ENCODE measurements at regions not wholly inside any gene's neighbourhood (a gene's known extent, or its start where the extent isn't known, plus 50 kb on each side); places are given as distances from the start of the nearest gene placed in this dataset.

DNA sequence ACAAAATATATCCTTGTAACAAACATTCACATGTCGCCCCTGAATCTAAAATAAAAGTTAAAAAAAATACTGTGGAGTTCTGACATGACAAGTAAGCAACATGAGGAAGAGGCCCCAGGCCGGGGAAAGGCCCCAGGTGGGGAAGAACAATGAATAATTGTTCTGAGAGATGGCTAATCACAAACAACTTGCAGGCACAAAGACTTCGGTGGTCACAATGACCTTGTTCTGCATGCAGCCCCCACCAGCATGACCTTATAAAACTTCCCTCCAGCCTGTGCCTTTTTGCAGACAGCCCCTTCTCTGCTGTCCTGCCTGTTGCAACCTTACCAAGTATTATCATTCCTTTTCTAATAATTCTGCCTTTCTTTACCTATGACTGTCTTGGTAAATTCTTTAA is 95.7 kb upstream of the MYLIP start:
- no TSS peak for BruUV-seq (replicated peaks)
- intact Hi-C loops (cut with micrococcal nuclease; ENCODE audit: unreplicated experiment): no loop called here

GRCh38 chr6:16031278-16031981 is 97.5 kb upstream of the MYLIP start:
- intact Hi-C loops (cut with micrococcal nuclease; ENCODE audit: unreplicated experiment): no loop called here
- Mint-ChIP-seq H3K4me3 (ENCODE audit: low read depth, unreplicated experiment) (no peak overlapping the region), H3K27me3 (ENCODE audit: unreplicated experiment) (no peaks in the 10 kb centered on the region), H3K36me3 (ENCODE audit: insufficient read depth, unreplicated experiment) (no peaks in the 10 kb centered on the region), H3K27ac (ENCODE audit: unreplicated experiment) (no peak overlapping the region), H3K9me3 (ENCODE audit: low read depth, unreplicated experiment) (peaks cover 3% of the 10 kb centered on the region), H3K4me1 (ENCODE audit: low read depth, unreplicated experiment) (no peaks in the 10 kb centered on the region)
- TF ChIP-seq, protein P1, sequence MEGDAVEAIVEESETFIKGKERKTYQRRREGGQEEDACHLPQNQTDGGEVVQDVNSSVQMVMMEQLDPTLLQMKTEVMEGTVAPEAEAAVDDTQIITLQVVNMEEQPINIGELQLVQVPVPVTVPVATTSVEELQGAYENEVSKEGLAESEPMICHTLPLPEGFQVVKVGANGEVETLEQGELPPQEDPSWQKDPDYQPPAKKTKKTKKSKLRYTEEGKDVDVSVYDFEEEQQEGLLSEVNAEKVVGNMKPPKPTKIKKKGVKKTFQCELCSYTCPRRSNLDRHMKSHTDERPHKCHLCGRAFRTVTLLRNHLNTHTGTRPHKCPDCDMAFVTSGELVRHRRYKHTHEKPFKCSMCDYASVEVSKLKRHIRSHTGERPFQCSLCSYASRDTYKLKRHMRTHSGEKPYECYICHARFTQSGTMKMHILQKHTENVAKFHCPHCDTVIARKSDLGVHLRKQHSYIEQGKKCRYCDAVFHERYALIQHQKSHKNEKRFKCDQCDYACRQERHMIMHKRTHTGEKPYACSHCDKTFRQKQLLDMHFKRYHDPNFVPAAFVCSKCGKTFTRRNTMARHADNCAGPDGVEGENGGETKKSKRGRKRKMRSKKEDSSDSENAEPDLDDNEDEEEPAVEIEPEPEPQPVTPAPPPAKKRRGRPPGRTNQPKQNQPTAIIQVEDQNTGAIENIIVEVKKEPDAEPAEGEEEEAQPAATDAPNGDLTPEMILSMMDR (IDR thresholded peaks at IDR 0.05; ENCODE audit: unreplicated experiment): no peak
- BruUV-seq (replicated peaks): no TSS peak
- no peak for DNase-seq
- CTCF ChIA-PET: no interaction called here

More for the DNA sequence above, 95.7 kb upstream of the MYLIP start:
- CTCF ChIA-PET: no interaction called here
- H3K27ac Mint-ChIP-seq (ENCODE audit: unreplicated experiment): no peak overlapping the region
- H3K9me3 Mint-ChIP-seq (ENCODE audit: low read depth, unreplicated experiment): peaks cover 3% of the 10 kb centered on the region
- no peak overlapping the region for H3K4me3 Mint-ChIP-seq (ENCODE audit: low read depth, unreplicated experiment)
- no peaks in the 10 kb centered on the region for H3K27me3 Mint-ChIP-seq (ENCODE audit: unreplicated experiment)
- DNase-seq: peak; percentile 6
- TF ChIP-seq, protein P1 (IDR thresholded peaks at IDR 0.05; ENCODE audit: unreplicated experiment): no peak
- H3K4me1 Mint-ChIP-seq (ENCODE audit: low read depth, unreplicated experiment): no peaks in the 10 kb centered on the region
- no peaks in the 10 kb centered on the region for H3K36me3 Mint-ChIP-seq (ENCODE audit: insufficient read depth, unreplicated experiment)

DNA sequence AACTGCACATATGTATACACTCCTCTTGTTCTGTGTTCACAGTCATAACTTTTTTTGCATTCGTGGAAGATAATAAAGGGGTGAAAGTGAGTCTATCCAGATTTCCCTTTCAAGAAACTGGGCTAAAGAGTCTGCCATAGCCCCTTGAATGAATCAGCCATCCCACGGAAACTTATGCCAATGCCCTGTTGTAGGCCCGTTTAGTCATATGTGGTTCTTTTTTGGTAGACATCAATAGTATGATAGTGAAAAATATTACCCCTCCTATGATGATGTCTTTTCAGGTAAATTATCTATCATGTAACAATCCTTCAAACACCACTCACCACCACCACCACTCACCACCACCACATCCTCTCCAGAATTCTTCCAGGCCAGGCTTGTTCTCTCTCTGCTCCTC is 99.9 kb upstream of the MYLIP start:
- H3K27ac Mint-ChIP-seq (ENCODE audit: unreplicated experiment): no peak overlapping the region
- no peaks in the 10 kb centered on the region for H3K36me3 Mint-ChIP-seq (ENCODE audit: insufficient read depth, unreplicated experiment)
- H3K9me3 Mint-ChIP-seq (ENCODE audit: low read depth, unreplicated experiment): peaks cover 3% of the 10 kb centered on the region
- CTCF ChIA-PET: no interaction called here
- H3K27me3 Mint-ChIP-seq (ENCODE audit: unreplicated experiment): no peaks in the 10 kb centered on the region
- intact Hi-C loops (cut with micrococcal nuclease; ENCODE audit: unreplicated experiment): no loop called here
- TF ChIP-seq, protein P1 (IDR thresholded peaks at IDR 0.05; ENCODE audit: unreplicated experiment): no peak
- DNase-seq: no peak
- BruUV-seq (replicated peaks): no TSS peak
- H3K4me3 Mint-ChIP-seq (ENCODE audit: low read depth, unreplicated experiment): no peak overlapping the region
- no peaks in the 10 kb centered on the region for H3K4me1 Mint-ChIP-seq (ENCODE audit: low read depth, unreplicated experiment)

DNA sequence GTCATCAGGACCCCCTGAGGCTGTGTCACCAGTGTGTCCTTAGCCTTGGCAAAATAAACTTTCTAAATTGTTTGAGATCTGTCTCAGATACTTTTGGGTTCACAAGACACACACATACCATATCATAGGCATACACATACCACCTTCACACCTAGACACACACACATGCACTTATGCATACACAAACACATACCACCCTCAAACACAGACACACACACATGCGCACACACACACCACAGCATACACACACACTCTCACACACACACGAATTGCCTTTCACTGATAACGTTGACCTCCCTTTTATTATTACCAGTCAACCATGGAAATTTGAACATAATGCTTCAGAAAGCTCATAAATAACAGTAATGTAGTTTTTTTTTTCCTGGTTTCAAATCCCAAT is 108.6 kb upstream of the MYLIP start:
- no peaks in the 10 kb centered on the region for H3K36me3 Mint-ChIP-seq (ENCODE audit: insufficient read depth, unreplicated experiment)
- no peak overlapping the region for H3K4me3 Mint-ChIP-seq (ENCODE audit: low read depth, unreplicated experiment)
- CTCF ChIA-PET: no interaction called here
- intact Hi-C loops (cut with micrococcal nuclease; ENCODE audit: unreplicated experiment): no loop called here
- no peak for DNase-seq
- TF ChIP-seq, protein P1 (IDR thresholded peaks at IDR 0.05; ENCODE audit: unreplicated experiment): no peak
- no peak overlapping the region for H3K27ac Mint-ChIP-seq (ENCODE audit: unreplicated experiment)
- H3K27me3 Mint-ChIP-seq (ENCODE audit: unreplicated experiment): no peaks in the 10 kb centered on the region
- no peaks in the 10 kb centered on the region for H3K9me3 Mint-ChIP-seq (ENCODE audit: low read depth, unreplicated experiment)
- no peaks in the 10 kb centered on the region for H3K4me1 Mint-ChIP-seq (ENCODE audit: low read depth, unreplicated experiment)
- BruUV-seq (replicated peaks): no TSS peak
